K562 (cell line): ENCODE measurements at regions not wholly inside any gene's neighbourhood (a gene's known extent, or its start where the extent isn't known, plus 50 kb on each side); places are given as distances from the start of the nearest gene placed in this dataset.

Experiments used
- ATAC-seq: fragments of 200-7000 bp; cut with Tn5 transposase; 3 replicates; pipeline ENCODE4 v1.9.1; 2020; ENCODE audit warnings: moderate library complexity
- BruUV-seq: library from RNA; stranded (reverse); fragments of 400-500 nt; replicated peaks from 2 replicates; lab custom pipeline; 2021; lab: Mats Ljungman, UMichigan
- CTCF ChIA-PET: fragments of 300-600 bp; formaldehyde crosslinking; extraction: SDS; loops from one replicate; lab custom pipeline; 2021; ENCODE audit warnings: low intra/inter-chr PET ratio; lab: Yijun Ruan, JAX
- POLR2A ChIA-PET: fragments of 300-600, 350-650 bp; sonication (Branson Sonifier 250); formaldehyde crosslinking; extraction: SDS; loops from one replicate; lab custom pipeline; 2021; ENCODE audit warnings: antibody characterized with exemption, inconsistent platforms; lab: Yijun Ruan, JAX
- DNase-seq, 4 experiments: peaks; one replicate each; pipeline versions ENCODE4 v3.0.0 to v3.0.0-alpha.2; 2011 to 2018; ENCODE audit warnings: low spot score in 3 of 4, mixed read lengths in 3 of 4; ENCODE audit errors: extremely low read depth in 1 of 4
- FAIRE-seq: peaks from 2 replicates; lab custom pipeline; 2011; peaks lifted over from hg19 to GRCh38; lab: Jason Lieb, UNC
- H2AFZ ChIP-seq: 2 replicates; pipeline ENCODE4 v1.6.0; 2011; ENCODE audit warnings: low read depth, low read length, control low read depth, inconsistent platforms
- H3K27ac ChIP-seq: fragments of 200-600 bp; 3 replicates; pipeline ENCODE4 v1.8.0; 2011; ENCODE audit warnings: low read depth, mild to moderate bottlenecking, control low read depth, inconsistent platforms, low read length, moderate library complexity, mixed read lengths; ENCODE audit errors: extremely low read depth
- H3K27me3 ChIP-seq, 2 experiments: fragments of 300-600 bp in 1 of 2; 2 replicates in 1 of 2; 3 replicates in 1 of 2; pipeline versions ENCODE4 v1.6.0 to v1.8.0; 2011; ENCODE audit warnings: inconsistent platforms in 2 of 2, low read length in 2 of 2, mild to moderate bottlenecking in 1 of 2, mixed read lengths in 1 of 2, moderate library complexity in 1 of 2; ENCODE audit not compliant: control insufficient read depth in 2 of 2, insufficient read depth in 2 of 2
- H3K36me3 ChIP-seq: fragments of 300-600 bp; 3 replicates; pipeline ENCODE4 v1.8.0; 2011; ENCODE audit warnings: mild to moderate bottlenecking, low read length, inconsistent platforms; ENCODE audit not compliant: control insufficient read depth, insufficient read depth
- H3K4me1 ChIP-seq, 2 experiments: fragments of 200-600 bp in 1 of 2; replicated peaks in 1 of 2; 2 replicates in 1 of 2; 3 replicates in 1 of 2; pipeline versions ENCODE4 v1.5.1 to v1.8.0; 2011; ENCODE audit warnings: inconsistent platforms in 2 of 2, low read length in 2 of 2, mild to moderate bottlenecking in 1 of 2, mixed read lengths in 1 of 2, moderate library complexity in 1 of 2; ENCODE audit not compliant: control insufficient read depth in 2 of 2, insufficient read depth in 2 of 2
- H3K4me2 ChIP-seq: 2 replicates; pipeline ENCODE4 v1.6.1; 2011; ENCODE audit warnings: low read length, control low read depth, inconsistent platforms, mixed read lengths; ENCODE audit not compliant: insufficient read depth
- H3K4me3 ChIP-seq: fragments of 200-600 bp; sonication (generic), shearing (Covaris generic); 2 replicates; pipeline ENCODE4 v1.5.1; 2016; ENCODE audit warnings: control low read depth, inconsistent platforms
- H3K79me2 ChIP-seq: fragments of 200-600 bp; 3 replicates; pipeline ENCODE4 v1.8.0; 2011; ENCODE audit warnings: low read length, inconsistent platforms; ENCODE audit not compliant: control insufficient read depth, insufficient read depth
- H3K9ac ChIP-seq, 2 experiments: 2 replicates each; pipeline versions ENCODE4 v1.6.0 to v1.6.1; 2011; ENCODE audit warnings: low read depth in 2 of 2, low read length in 2 of 2, control low read depth in 1 of 2, inconsistent platforms in 1 of 2, mild to moderate bottlenecking in 1 of 2, mixed read lengths in 1 of 2; ENCODE audit not compliant: insufficient read depth in 1 of 2
- H3K9me1 ChIP-seq: one replicate; pipeline ENCODE4 v1.6.0; 2011; ENCODE audit warnings: inconsistent platforms, mild to moderate bottlenecking, low read length, moderate library complexity; ENCODE audit not compliant: control insufficient read depth, insufficient read depth
- H3K9me3 ChIP-seq: replicated peaks from 2 replicates; pipeline ENCODE4 v1.5.1; 2011; ENCODE audit warnings: low read depth, low read length, inconsistent platforms; ENCODE audit not compliant: control insufficient read depth, insufficient read depth
- H4K20me1 ChIP-seq: replicated peaks from 2 replicates; pipeline ENCODE4 v1.6.1; 2011; ENCODE audit warnings: low read length, inconsistent platforms, mixed read lengths; ENCODE audit not compliant: control insufficient read depth, insufficient read depth
- CC2D1A ChIP-seq: fragments of 450-650 bp; IDR thresholded peaks from 2 replicates; pipeline ENCODE4 v1.6.1; 2017; ENCODE audit warnings: mild to moderate bottlenecking
- ELK3 ChIP-seq: fragments of 450-650 bp; formaldehyde crosslinking; IDR thresholded peaks from 2 replicates; pipeline ENCODE4 v1.4.0; 2020; ENCODE audit warnings: mild to moderate bottlenecking
- GTF3C2 ChIP-seq: IDR thresholded peaks from 3 replicates; pipeline ENCODE4 v1.6.1; 2011; ENCODE audit warnings: borderline replicate concordance, mild to moderate bottlenecking, moderate library complexity; ENCODE audit not compliant: insufficient read length; ENCODE audit errors: extremely low read depth
- HMG20A ChIP-seq: fragments of 450-650 bp; formaldehyde crosslinking; conservative IDR thresholded peaks from 2 replicates; pipeline ENCODE4 v1.4.0; 2020; ENCODE audit warnings: mild to moderate bottlenecking, mixed read lengths
- MEF2A ChIP-seq: IDR thresholded peaks from 2 replicates; pipeline ENCODE4 v1.6.1; 2011; ENCODE audit warnings: low read depth, mild to moderate bottlenecking, low read length, moderate library complexity; ENCODE audit not compliant: control insufficient read depth
- NR0B1 ChIP-seq: fragments of 450-650 bp; IDR thresholded peaks from one replicate; pipeline ENCODE4 v1.6.1; 2018; ENCODE audit warnings: mild to moderate bottlenecking, moderate library complexity; ENCODE audit not compliant: partially characterized antibody
- PRMT5 ChIP-seq: sonication (generic); formaldehyde crosslinking; IDR thresholded peaks from 2 replicates; pipeline ENCODE4 v1.5.0; 2020; ENCODE audit warnings: missing genetic modification reagents
- ZBTB9 ChIP-seq: fragments of 450-650 bp; formaldehyde crosslinking; IDR thresholded peaks from 2 replicates; pipeline ENCODE4 v1.4.0; 2020; ENCODE audit warnings: mild to moderate bottlenecking, moderate library complexity
- ZFPM2 ChIP-seq: fragments of 250-450 bp; sonication (Bioruptor Pico); IDR thresholded peaks from 2 replicates; pipeline ENCODE4 v1.5.1; 2022; ENCODE audit warnings: mild to moderate bottlenecking
- ZNF253 ChIP-seq: fragments of 250-450 bp; sonication (Bioruptor Pico); conservative IDR thresholded peaks from 2 replicates; pipeline ENCODE4 v1.6.1; 2021; ENCODE audit warnings: mild to moderate bottlenecking
- ZSCAN32 ChIP-seq: fragments of 450-650 bp; formaldehyde crosslinking; IDR thresholded peaks from 2 replicates; pipeline ENCODE4 v1.4.0; 2020; ENCODE audit warnings: mild to moderate bottlenecking, moderate library complexity
- WGBS: fragments of 100-300 bp; shearing (Covaris generic); methylation state at CpG from one replicate; pipeline ENCODE4 v1.1.6; 2016; ENCODE audit warnings: low coverage, mixed read lengths; ENCODE audit not compliant: insufficient coverage; ENCODE audit errors: missing lambda C conversion rate; 5-methylcytosine and 5-hydroxymethylcytosine counted together
- in situ Hi-C: fragments of 300-500 bp; cut with MboI; formaldehyde crosslinking; loops from 4 replicates; pipeline ENCODE4 v1.15.0; 2018; ENCODE audit warnings: inconsistent platforms, mixed read lengths
- intact Hi-C: fragments of 100-400 bp; cut with micrococcal nuclease; formaldehyde crosslinking; loops from 2 replicates; pipeline ENCODE4 v1.14.2; 2022
- TF ChIP-seq, protein P1 (sequence below): fragments of 450-650 bp; IDR thresholded peaks from 2 replicates; pipeline ENCODE4 v1.6.1; 2017; ENCODE audit warnings: antibody characterized with exemption

- no peak for TF ChIP-seq GTF3C2
- TF ChIP-seq ELK3 (CRISPR knock-in tag): no peak
- no peak for TF ChIP-seq ZSCAN32
These were observed 994.4 kb upstream of the SEL1L start (continued) for GRCh38 chr14:82528016-82528415.

- whole genome bisulfite sequencing: no CpG with 5 or more reads among the region's 2 CpGs
- no peak overlapping the region for H3K27ac ChIP-seq
- in situ Hi-C loops (no loop called here), intact Hi-C loops (no loop called here)
- H3K9me1 ChIP-seq: no peaks in the 10 kb centered on the region
- ATAC-seq (no peak), DNase-seq (no peak), FAIRE-seq (no peak)
- no TSS peak for BruUV-seq
- no peaks in the 10 kb centered on the region for H4K20me1 ChIP-seq
- H3K27me3 ChIP-seq: no peaks in the 10 kb centered on the region
- H2AFZ ChIP-seq: no peak overlapping the region
- H3K9me3 ChIP-seq: no peaks in the 10 kb centered on the region
- H3K4me3 ChIP-seq: no peak overlapping the region
- CTCF ChIA-PET: no interaction called here
- no peaks in the 10 kb centered on the region for H3K36me3 ChIP-seq
- no peak overlapping the region for H3K4me2 ChIP-seq
- no peaks in the 10 kb centered on the region for H3K4me1 ChIP-seq
- no peaks in the 10 kb centered on the region for H3K79me2 ChIP-seq
- H3K9ac ChIP-seq: no peak overlapping the region
- POLR2A ChIA-PET: no interaction called here
- TF ChIP-seq NR0B1: no peak
- TF ChIP-seq, protein P1, sequence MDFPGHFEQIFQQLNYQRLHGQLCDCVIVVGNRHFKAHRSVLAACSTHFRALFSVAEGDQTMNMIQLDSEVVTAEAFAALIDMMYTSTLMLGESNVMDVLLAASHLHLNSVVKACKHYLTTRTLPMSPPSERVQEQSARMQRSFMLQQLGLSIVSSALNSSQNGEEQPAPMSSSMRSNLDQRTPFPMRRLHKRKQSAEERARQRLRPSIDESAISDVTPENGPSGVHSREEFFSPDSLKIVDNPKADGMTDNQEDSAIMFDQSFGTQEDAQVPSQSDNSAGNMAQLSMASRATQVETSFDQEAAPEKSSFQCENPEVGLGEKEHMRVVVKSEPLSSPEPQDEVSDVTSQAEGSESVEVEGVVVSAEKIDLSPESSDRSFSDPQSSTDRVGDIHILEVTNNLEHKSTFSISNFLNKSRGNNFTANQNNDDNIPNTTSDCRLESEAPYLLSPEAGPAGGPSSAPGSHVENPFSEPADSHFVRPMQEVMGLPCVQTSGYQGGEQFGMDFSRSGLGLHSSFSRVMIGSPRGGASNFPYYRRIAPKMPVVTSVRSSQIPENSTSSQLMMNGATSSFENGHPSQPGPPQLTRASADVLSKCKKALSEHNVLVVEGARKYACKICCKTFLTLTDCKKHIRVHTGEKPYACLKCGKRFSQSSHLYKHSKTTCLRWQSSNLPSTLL: no peak
- TF ChIP-seq CC2D1A: no peak
- no peak for TF ChIP-seq ZBTB9 (CRISPR knock-in tag)
- no peak for TF ChIP-seq MEF2A
- TF ChIP-seq ZFPM2 (CRISPR knock-in tag): no peak
- TF ChIP-seq PRMT5 (CRISPR knock-in tag): no peak
- no peak for TF ChIP-seq HMG20A (CRISPR knock-in tag)
- no peak for TF ChIP-seq ZNF253 (CRISPR knock-in tag)
These were observed 999.7 kb upstream of the SEL1L start for GRCh38 chr14:82533351-82533750.
